Trophoblast cell (in vitro differentiated cells and primary cell): ENCODE measurements at regions not wholly inside any gene's neighbourhood (a gene's known extent, or its start where the extent isn't known, plus 50 kb on each side); places are given as distances from the start of the nearest gene placed in this dataset.

Experiments used
- DNase-seq, 2 donors: peaks; one replicate each; pipeline ENCODE4 v3.0.0-alpha.2; 2016
- H2AFZ ChIP-seq: 2 replicates; pipeline ENCODE4 v1.6.1; 2013; ENCODE audit warnings: low read length, moderate library complexity, mild to moderate bottlenecking; ENCODE audit not compliant: insufficient read depth, poor library complexity
- H2AK5ac ChIP-seq: 2 replicates; pipeline ENCODE4 v1.6.1; 2013; ENCODE audit warnings: mild to moderate bottlenecking, low read length
- H2BK120ac ChIP-seq: 2 replicates; pipeline ENCODE4 v1.6.1; 2013; ENCODE audit warnings: low read length, mild to moderate bottlenecking, moderate library complexity; ENCODE audit not compliant: insufficient read depth, poor library complexity
- H2BK12ac ChIP-seq: 2 replicates; pipeline ENCODE4 v1.6.1; 2013; ENCODE audit warnings: mild to moderate bottlenecking, low read length, moderate library complexity
- H2BK5ac ChIP-seq: 2 replicates; pipeline ENCODE4 v1.6.1; 2013; ENCODE audit warnings: low read length, low read depth, moderate library complexity, mild to moderate bottlenecking; ENCODE audit not compliant: poor library complexity
- H3K14ac ChIP-seq: 2 replicates; pipeline ENCODE4 v1.6.1; 2013; ENCODE audit warnings: mild to moderate bottlenecking, low read length
- H3K18ac ChIP-seq: 2 replicates; pipeline ENCODE4 v1.6.1; 2013; ENCODE audit warnings: mild to moderate bottlenecking, low read length
- H3K23ac ChIP-seq: 2 replicates; pipeline ENCODE4 v1.6.1; 2013; ENCODE audit warnings: low read length
- H3K27ac ChIP-seq: 2 replicates; pipeline ENCODE4 v1.5.1; 2013; ENCODE audit warnings: low read depth, mild to moderate bottlenecking, inconsistent platforms, low read length, moderate library complexity
- H3K27me3 ChIP-seq: 2 replicates; pipeline ENCODE4 v1.6.1; 2013; ENCODE audit warnings: inconsistent platforms, mild to moderate bottlenecking, low read length, moderate library complexity; ENCODE audit not compliant: insufficient read depth
- H3K36me3 ChIP-seq, 2 experiments: 1 replicate in 1 of 2; 2 replicates in 1 of 2; pipeline ENCODE4 v1.6.1; 2013; ENCODE audit warnings: low read length in 2 of 2, mild to moderate bottlenecking in 2 of 2, moderate library complexity in 1 of 2; ENCODE audit not compliant: insufficient read depth in 2 of 2, control insufficient read depth in 1 of 2
- H3K4ac ChIP-seq: 2 replicates; pipeline ENCODE4 v1.6.1; 2013; ENCODE audit warnings: low read depth, mild to moderate bottlenecking, low read length, moderate library complexity
- H3K4me1 ChIP-seq, 2 experiments: 1 replicate in 1 of 2; 2 replicates in 1 of 2; pipeline ENCODE4 v1.6.1; 2013; ENCODE audit warnings: low read length in 2 of 2, mild to moderate bottlenecking in 2 of 2, moderate library complexity in 1 of 2; ENCODE audit not compliant: insufficient read depth in 2 of 2, control insufficient read depth in 1 of 2
- H3K4me2 ChIP-seq: 2 replicates; pipeline ENCODE4 v1.6.1; 2013; ENCODE audit warnings: inconsistent platforms, mild to moderate bottlenecking, low read length, moderate library complexity
- H3K4me3 ChIP-seq: 2 replicates; pipeline ENCODE4 v1.5.1; 2013; ENCODE audit warnings: mild to moderate bottlenecking, low read depth, low read length, inconsistent platforms
- H3K79me1 ChIP-seq: one replicate; pipeline ENCODE4 v1.6.1; 2013; ENCODE audit warnings: low read length
- H3K79me2 ChIP-seq: 2 replicates; pipeline ENCODE4 v1.6.1; 2013; ENCODE audit warnings: low read length, mild to moderate bottlenecking; ENCODE audit not compliant: control insufficient read depth, insufficient read depth, poor library complexity
- H3K9ac ChIP-seq: 2 replicates; pipeline ENCODE4 v1.6.1; 2013; ENCODE audit warnings: mild to moderate bottlenecking, low read length
- H3K9me3 ChIP-seq: 2 replicates; pipeline ENCODE4 v1.6.1; 2013; ENCODE audit warnings: low read depth, mild to moderate bottlenecking, control low read depth, inconsistent platforms, low read length; ENCODE audit not compliant: insufficient read depth
- H4K12ac ChIP-seq: 2 replicates; pipeline ENCODE4 v1.6.1; 2013; ENCODE audit warnings: low read depth, mild to moderate bottlenecking, low read length, moderate library complexity
- H4K8ac ChIP-seq: 2 replicates; pipeline ENCODE4 v1.6.1; 2013; ENCODE audit warnings: low read depth, mild to moderate bottlenecking, low read length, moderate library complexity
- H4K91ac ChIP-seq: one replicate; pipeline ENCODE4 v1.6.1; 2013; ENCODE audit warnings: low read depth, mild to moderate bottlenecking, low read length, moderate library complexity
- WGBS: extraction: QIAGEN DNeasy Blood & Tissue Kit; methylation state at CpG from one replicate; pipeline ENCODE4 v1.1.7; 2013; ENCODE audit warnings: missing lambda C conversion rate; ENCODE audit not compliant: insufficient read length, insufficient coverage; ENCODE audit errors: extremely low coverage; 5-methylcytosine and 5-hydroxymethylcytosine counted together

GRCh38 chrX:40182095-40182494 is 84.3 kb upstream of the BCOR start:
- H3K79me1 ChIP-seq = no peaks in the 10 kb centered on the region
- no peak overlapping the region for H3K27ac ChIP-seq
- H3K36me3 ChIP-seq = no peaks in the 10 kb centered on the region
- H3K9me3 ChIP-seq = peaks cover 4% of the 10 kb centered on the region
- no peaks in the 10 kb centered on the region for H3K79me2 ChIP-seq
- H3K14ac ChIP-seq = no peak overlapping the region
- no peak overlapping the region for H3K4me3 ChIP-seq
- H3K18ac ChIP-seq = no peak overlapping the region
- H2BK120ac ChIP-seq = no peak overlapping the region
- no peak overlapping the region for H3K4ac ChIP-seq
- no CpG with 5 or more reads among the region's 7 CpGs for WGBS
- H3K4me1 ChIP-seq = no peaks in the 10 kb centered on the region
- H2BK12ac ChIP-seq = no peak overlapping the region
- DNase-seq = no peak
- H3K9ac ChIP-seq = no peak overlapping the region
- no peak overlapping the region for H3K23ac ChIP-seq
- H3K27me3 ChIP-seq = no peaks in the 10 kb centered on the region
- no peak overlapping the region for H2BK5ac ChIP-seq
- H4K91ac ChIP-seq = no peak overlapping the region
- H3K4me2 ChIP-seq = no peak overlapping the region
- H2AFZ ChIP-seq = no peak overlapping the region
- no peak overlapping the region for H4K8ac ChIP-seq
- H2AK5ac ChIP-seq = no peak overlapping the region
- H4K12ac ChIP-seq = no peak overlapping the region

DNA sequence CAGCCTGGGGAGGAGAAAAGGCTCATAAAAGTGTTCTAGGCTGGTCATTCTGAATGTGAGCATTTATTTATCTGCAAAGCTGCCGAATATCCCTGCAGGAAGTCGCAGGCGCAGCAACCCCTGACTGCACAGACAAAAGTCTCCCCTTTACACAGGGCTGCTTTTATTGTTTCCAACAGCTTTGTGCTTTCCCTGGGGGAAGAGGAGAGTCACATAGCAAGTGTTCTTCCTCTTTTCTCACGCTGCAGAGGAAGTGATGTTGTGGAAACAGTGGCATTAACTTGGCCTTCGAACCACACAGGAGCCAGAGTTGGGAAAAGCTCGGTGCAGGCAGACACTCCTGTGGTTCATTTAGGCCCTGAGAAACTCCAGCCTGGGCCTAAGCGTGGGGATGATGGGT is 81.5 kb upstream of the BCOR start:
- no peak overlapping the region for H3K18ac ChIP-seq
- no peaks in the 10 kb centered on the region for H3K79me2 ChIP-seq
- H3K9me3 ChIP-seq = no peaks in the 10 kb centered on the region
- H2BK5ac ChIP-seq = no peak overlapping the region
- peaks cover 13% of the 10 kb centered on the region for H3K79me1 ChIP-seq
- H4K91ac ChIP-seq = no peak overlapping the region
- H3K36me3 ChIP-seq = no peaks in the 10 kb centered on the region
- H3K4me3 ChIP-seq = no peak overlapping the region
- H2AFZ ChIP-seq = no peak overlapping the region
- no peak overlapping the region for H3K14ac ChIP-seq
- DNase-seq = no peak
- H3K4me2 ChIP-seq = no peak overlapping the region
- H3K4ac ChIP-seq = no peak overlapping the region
- peaks cover 3 to 13% of the 10 kb centered on the region in 2 experiments for H3K4me1 ChIP-seq
- H3K27me3 ChIP-seq = no peaks in the 10 kb centered on the region
- no peak overlapping the region for H2BK120ac ChIP-seq
- H2AK5ac ChIP-seq = no peak overlapping the region
- H3K9ac ChIP-seq = no peak overlapping the region
- no peak overlapping the region for H4K12ac ChIP-seq
- no peak overlapping the region for H2BK12ac ChIP-seq
- WGBS = no CpG with 5 or more reads among the region's 7 CpGs
- no peak overlapping the region for H4K8ac ChIP-seq
- H3K23ac ChIP-seq = no peak overlapping the region
- H3K27ac ChIP-seq = no peak overlapping the region

- Histone ChIP-seq H3K23ac (no peak overlapping the region), H2AK5ac (no peak overlapping the region), H4K8ac (no peak overlapping the region), H3K4me2 (no peak overlapping the region), H2AFZ (no peak overlapping the region), H3K79me2 (no peaks in the 10 kb centered on the region), H3K9ac (no peak overlapping the region), H2BK120ac (no peak overlapping the region), H3K14ac (no peak overlapping the region), H3K36me3 (no peaks in the 10 kb centered on the region), H3K27me3 (no peaks in the 10 kb centered on the region), H3K4ac (no peak overlapping the region), H3K79me1 (peaks cover 13% of the 10 kb centered on the region), H2BK12ac (no peak overlapping the region), H3K4me1 (peaks cover 3 to 20% of the 10 kb centered on the region in 2 experiments), H3K18ac (no peak overlapping the region), H3K4me3 (no peak overlapping the region), H3K27ac (no peak overlapping the region), H3K9me3 (no peaks in the 10 kb centered on the region), H2BK5ac (no peak overlapping the region), H4K91ac (no peak overlapping the region), H4K12ac (no peak overlapping the region)
- no CpG with 5 or more reads among the region's 14 CpGs for WGBS
- DNase-seq = no peak
Observed at GRCh38 chrX:40177942-40178715, 80.4 kb upstream of the BCOR start.

DNA sequence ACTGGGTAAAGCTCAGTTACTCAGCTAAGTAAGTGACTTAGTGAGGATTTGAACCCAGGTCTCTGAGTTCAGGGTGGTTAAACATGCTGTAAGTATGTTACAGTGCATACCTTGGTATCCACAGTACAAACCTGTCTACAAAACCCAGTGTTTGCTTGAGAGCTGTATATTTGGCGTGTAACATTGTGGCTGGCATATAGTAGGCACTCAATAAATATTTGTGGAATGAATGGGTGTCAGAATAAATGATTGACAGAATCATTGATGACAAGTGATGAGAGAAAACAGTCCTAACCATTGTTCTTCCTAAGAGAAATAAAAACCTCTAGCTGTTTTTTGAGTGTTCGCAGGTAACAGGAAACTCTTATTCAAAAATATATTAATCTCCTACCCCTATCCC is 79.7 kb upstream of the BCOR start:
- Histone ChIP-seq H3K79me2 (no peaks in the 10 kb centered on the region), H3K14ac (no peak overlapping the region), H3K4ac (no peak overlapping the region), H4K8ac (no peak overlapping the region), H4K91ac (no peak overlapping the region), H3K27ac (no peak overlapping the region), H3K23ac (no peak overlapping the region), H2BK12ac (no peak overlapping the region), H3K27me3 (peaks cover 3% of the 10 kb centered on the region), H2BK120ac (no peak overlapping the region), H3K79me1 (peaks cover 13% of the 10 kb centered on the region), H3K4me3 (no peak overlapping the region), H3K18ac (no peak overlapping the region), H3K4me2 (no peak overlapping the region), H3K9me3 (no peaks in the 10 kb centered on the region), H2AFZ (no peak overlapping the region), H2AK5ac (no peak overlapping the region), H4K12ac (no peak overlapping the region), H3K36me3 (no peaks in the 10 kb centered on the region), H3K9ac (no peak overlapping the region), H3K4me1 (peaks cover 3 to 20% of the 10 kb centered on the region in 2 experiments), H2BK5ac (no peak overlapping the region)
- DNase-seq = no peak
- no CpG with 5 or more reads among the region's 2 CpGs for WGBS
